PFSK-1 (cell line): ENCODE measurements at regions not wholly inside any gene's neighbourhood (a gene's known extent, or its start where the extent isn't known, plus 50 kb on each side); places are given as distances from the start of the nearest gene placed in this dataset.

Source experiments
- FOXP2 ChIP-seq: optimal IDR thresholded peaks from 2 replicates; pipeline ENCODE3; 2011; ENCODE audit warnings: borderline replicate concordance, control low read depth, inconsistent platforms; ENCODE audit not compliant: insufficient read depth; ENCODE audit errors: extremely low read length, extremely low read depth
- POLR2AphosphoS5 ChIP-seq: IDR thresholded peaks from 2 replicates; pipeline ENCODE4 v1.6.1; 2012; ENCODE audit warnings: low read depth, mild to moderate bottlenecking, control low read depth, low read length, moderate library complexity
- REST ChIP-seq, 2 experiments: IDR thresholded peaks; 2 replicates each; pipeline versions ENCODE4 v1.6.1 to v1.8.0; 2011 to 2012; ENCODE audit warnings: low read depth in 2 of 2, low read length in 2 of 2, control low read depth in 1 of 2, inconsistent platforms in 1 of 2, mild to moderate bottlenecking in 1 of 2, moderate library complexity in 1 of 2; ENCODE audit not compliant: insufficient read depth in 1 of 2
- SIN3A ChIP-seq: IDR thresholded peaks from 2 replicates; pipeline ENCODE4 v1.6.1; 2012; ENCODE audit warnings: mild to moderate bottlenecking, low read length, moderate library complexity, borderline replicate concordance; ENCODE audit not compliant: insufficient read depth
- TAF1 ChIP-seq: IDR thresholded peaks from 2 replicates; pipeline ENCODE4 v1.6.1; 2012; ENCODE audit warnings: low read length, control low read depth, borderline replicate concordance; ENCODE audit not compliant: insufficient read depth

- no peak for TF ChIP-seq REST (IDR thresholded peaks at IDR 0.05; ENCODE audit: insufficient read depth in 1 of 2, low read depth in 2 of 2, low read length in 2 of 2)
- no peak for TF ChIP-seq TAF1
Measured at GRCh38 chr5:14008819-14009311, 64.4 kb upstream of the DNAH5 start.

DNA sequence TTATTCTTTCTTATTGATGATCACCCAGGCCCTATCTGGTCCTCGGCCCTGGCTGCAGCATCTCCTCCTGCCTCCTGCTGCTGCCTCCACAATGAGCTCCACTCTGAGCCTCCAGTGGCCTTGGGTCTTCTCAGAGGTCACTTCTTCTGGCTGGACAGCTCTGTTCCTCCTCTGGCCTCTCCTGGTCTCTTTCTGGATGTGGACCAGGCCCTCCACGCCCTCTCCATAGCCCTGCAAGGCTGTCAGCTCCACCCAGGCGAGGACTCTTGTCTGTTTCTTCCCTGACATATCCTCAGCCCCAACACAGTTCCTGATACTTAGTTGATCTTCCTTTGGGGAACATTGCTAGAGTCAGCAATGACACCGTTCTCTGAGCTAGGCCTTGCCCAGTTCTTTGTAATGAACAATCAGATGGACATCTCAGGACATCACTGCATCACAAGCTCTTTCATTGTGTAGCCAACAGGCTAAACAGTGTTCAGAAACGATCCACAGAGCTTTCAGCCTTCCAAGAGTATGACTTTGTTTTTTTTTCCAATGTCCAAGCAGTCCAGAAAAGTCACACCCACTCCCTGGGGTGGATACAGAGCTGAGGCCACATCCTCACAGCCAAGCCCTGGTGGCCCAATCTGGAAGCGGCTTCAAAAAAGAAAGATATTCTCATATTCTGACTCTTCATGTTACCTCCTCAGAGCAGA lies 62.5 kb upstream of the DNAH5 start:
- no peak for TF ChIP-seq FOXP2
- no peak for TF ChIP-seq POLR2AphosphoS5
- no peak for TF ChIP-seq TAF1
- TF ChIP-seq SIN3A, result no peak
- TF ChIP-seq REST (IDR thresholded peaks at IDR 0.05; ENCODE audit: insufficient read depth in 1 of 2, low read depth in 2 of 2, low read length in 2 of 2), result no peak

DNA sequence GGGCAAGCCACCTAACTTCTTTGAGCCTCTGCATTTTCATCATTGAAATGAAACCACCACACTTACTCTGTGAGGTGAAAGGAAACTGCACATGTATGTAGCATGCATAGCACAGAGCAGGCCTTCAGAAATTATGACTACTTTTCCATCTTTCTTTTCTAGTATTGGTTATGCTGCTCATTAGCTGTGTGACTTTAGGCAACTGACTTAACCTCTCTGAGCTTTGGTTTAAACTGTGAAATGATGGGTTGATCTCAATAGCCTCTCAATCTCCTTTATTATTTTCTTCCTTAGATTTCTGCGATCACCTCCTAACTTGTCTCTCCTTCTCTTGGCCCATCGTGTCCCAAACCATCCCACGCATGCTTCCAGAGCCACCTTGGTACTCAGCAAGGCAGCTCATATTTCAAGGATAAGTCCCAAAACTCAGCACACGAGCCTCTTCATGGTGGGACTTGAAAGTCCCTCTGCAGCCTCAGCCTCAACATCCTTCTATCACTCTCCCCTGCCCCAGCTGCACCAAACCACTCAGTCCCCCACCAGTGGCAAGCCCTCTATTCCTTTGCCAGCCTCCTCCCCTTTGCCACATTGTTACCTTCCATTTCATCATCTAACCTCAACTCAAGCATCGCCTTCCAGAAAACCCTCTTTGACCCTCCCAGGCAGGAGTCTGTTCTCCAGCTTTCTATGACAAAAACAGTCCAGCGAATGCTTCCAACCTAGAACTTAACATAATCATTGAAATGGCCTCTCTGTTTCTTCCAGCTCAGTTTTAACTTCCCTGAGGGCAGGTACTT lies 60.3 kb upstream of the DNAH5 start:
- TF ChIP-seq TAF1 (no peak), POLR2AphosphoS5 (no peak), SIN3A (no peak), REST (IDR thresholded peaks at IDR 0.05; ENCODE audit: insufficient read depth in 1 of 2, low read depth in 2 of 2, low read length in 2 of 2) (no peak), FOXP2 (no peak)

DNA sequence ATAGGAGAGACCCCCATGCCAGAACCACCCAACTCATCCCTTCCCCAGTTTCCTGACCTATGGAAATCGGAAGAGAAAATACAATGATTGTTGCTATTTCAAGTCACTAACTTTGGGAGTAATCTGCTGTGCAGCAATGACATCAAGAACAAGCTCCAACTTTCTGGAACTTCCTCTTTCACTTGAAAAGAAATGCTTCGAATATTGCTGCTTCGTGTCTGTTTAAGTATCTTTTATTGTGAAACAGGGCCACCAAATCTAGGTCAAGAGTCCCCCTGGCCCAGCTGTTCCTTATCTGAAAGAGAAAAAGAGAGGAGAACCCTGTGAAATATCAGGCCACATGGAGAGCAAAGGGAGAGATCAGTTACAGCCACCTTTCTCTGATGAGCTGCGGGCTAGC lies 59.4 kb upstream of the DNAH5 start:
- no peak for TF ChIP-seq FOXP2
- TF ChIP-seq TAF1, result no peak
- TF ChIP-seq SIN3A, result no peak
- TF ChIP-seq REST (IDR thresholded peaks at IDR 0.05; ENCODE audit: insufficient read depth in 1 of 2, low read depth in 2 of 2, low read length in 2 of 2), result no peak
- no peak for TF ChIP-seq POLR2AphosphoS5
